ENCODE measurements at regions not wholly inside any gene's neighbourhood (a gene's known extent, or its start where the extent isn't known, plus 50 kb on each side); places are given as distances from the start of the nearest gene placed in this dataset.
"Not testable (repeated sequence)": the region's sequence is repeated elsewhere in the genome, so short reads cannot be mapped to it uniquely, and the experiment has no call there.

GRCh38 chr2:15681089-15681885 is 89.6 kb downstream of the DDX1 start:
- no peak for DNase-seq (ENCODE audit: low spot score)

- no peak for DNase-seq (ENCODE audit: low spot score)
Measured at GRCh38 chr2:15682354-15682753, 90.7 kb downstream of the DDX1 start.

- DNase-seq (ENCODE audit: low spot score) = no peak
Measured at GRCh38 chr2:15684161-15685039, 92.7 kb downstream of the DDX1 start.

- no peak for DNase-seq (ENCODE audit: low spot score)
Measured at GRCh38 chr2:15685143-15685542, 93.5 kb downstream of the DDX1 start.

GRCh38 chr2:15686643-15687042 is 95.0 kb downstream of the DDX1 start:
- DNase-seq (ENCODE audit: low spot score) = no peak

GRCh38 chr2:15687243-15687642 is 95.6 kb downstream of the DDX1 start:
- no peak for DNase-seq (ENCODE audit: low spot score)

- DNase-seq (ENCODE audit: low spot score) = no peak
Measured at GRCh38 chr2:15687720-15688119, 96.1 kb downstream of the DDX1 start.

- DNase-seq (ENCODE audit: low spot score) = no peak
Measured at GRCh38 chr2:15688924-15689568, 97.4 kb downstream of the DDX1 start.

GRCh38 chr2:15689654-15690053 is 98.0 kb downstream of the DDX1 start:
- no peak for DNase-seq (ENCODE audit: low spot score)

- no peak for DNase-seq (ENCODE audit: low spot score)
Measured at GRCh38 chr2:15691586-15692310, 100.1 kb downstream of the DDX1 start.

- no peak for DNase-seq (ENCODE audit: low spot score)
Measured at GRCh38 chr2:15692551-15693377, 101.1 kb downstream of the DDX1 start.

- no peak for DNase-seq (ENCODE audit: low spot score)
Measured at GRCh38 chr2:15693382-15693781, 101.7 kb downstream of the DDX1 start.

- DNase-seq (ENCODE audit: low spot score) = no peak
Measured at GRCh38 chr2:15693926-15694588, 102.4 kb downstream of the DDX1 start.

- DNase-seq (ENCODE audit: low spot score) = no peak
Measured at GRCh38 chr2:15694589-15694986, 102.9 kb downstream of the DDX1 start.

- DNase-seq (ENCODE audit: low spot score) = no peak
Measured at GRCh38 chr2:15695582-15696330, 104.1 kb downstream of the DDX1 start.

- not testable (repeated sequence) for DNase-seq (ENCODE audit: low spot score)
Measured at GRCh38 chr2:15696606-15697170, 105.0 kb downstream of the DDX1 start.

GRCh38 chr2:15700131-15700530 is 108.5 kb downstream of the DDX1 start:
- DNase-seq (ENCODE audit: low spot score) = no peak

GRCh38 chr2:15700599-15701340 is 109.1 kb downstream of the DDX1 start:
- DNase-seq (ENCODE audit: low spot score) = no peak
